ENCODE measurements at regions not wholly inside any gene's neighbourhood (a gene's known extent, or its start where the extent isn't known, plus 50 kb on each side); places are given as distances from the start of the nearest gene placed in this dataset.

DNA sequence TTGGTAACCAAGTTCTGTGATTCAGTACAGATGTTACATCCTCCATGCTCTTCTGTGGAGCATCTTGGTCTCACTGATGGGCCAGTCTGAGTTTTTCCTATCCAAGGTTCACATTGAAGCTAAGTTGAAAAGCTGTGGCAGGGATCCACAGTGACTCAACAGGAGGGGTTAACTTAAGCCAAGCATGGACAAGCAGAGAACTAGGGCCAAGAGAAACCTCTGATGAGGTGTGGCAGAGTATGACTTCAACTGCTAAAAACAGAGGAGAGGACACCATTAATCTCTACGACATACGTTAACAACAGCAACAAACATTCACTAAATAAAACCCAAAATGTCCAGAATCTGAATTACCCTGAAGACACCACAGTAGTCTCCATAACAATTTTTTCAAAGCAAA, 268.1 kb upstream of the UBE2E2 start:
- no peaks in the 10 kb centered on the region for H3K27me3 Mint-ChIP-seq
- H3K36me3 Mint-ChIP-seq = no peaks in the 10 kb centered on the region
- no peak overlapping the region for H3K27ac Mint-ChIP-seq
- H3K4me3 Mint-ChIP-seq = no peak overlapping the region
- H3K4me1 Mint-ChIP-seq (ENCODE audit: unreplicated experiment) = no peaks in the 10 kb centered on the region
- no peaks in the 10 kb centered on the region for H3K9me3 Mint-ChIP-seq
- DNase-seq (ENCODE audit: extremely low spot score, unreplicated experiment) = no peak
- TF ChIP-seq, protein P1, sequence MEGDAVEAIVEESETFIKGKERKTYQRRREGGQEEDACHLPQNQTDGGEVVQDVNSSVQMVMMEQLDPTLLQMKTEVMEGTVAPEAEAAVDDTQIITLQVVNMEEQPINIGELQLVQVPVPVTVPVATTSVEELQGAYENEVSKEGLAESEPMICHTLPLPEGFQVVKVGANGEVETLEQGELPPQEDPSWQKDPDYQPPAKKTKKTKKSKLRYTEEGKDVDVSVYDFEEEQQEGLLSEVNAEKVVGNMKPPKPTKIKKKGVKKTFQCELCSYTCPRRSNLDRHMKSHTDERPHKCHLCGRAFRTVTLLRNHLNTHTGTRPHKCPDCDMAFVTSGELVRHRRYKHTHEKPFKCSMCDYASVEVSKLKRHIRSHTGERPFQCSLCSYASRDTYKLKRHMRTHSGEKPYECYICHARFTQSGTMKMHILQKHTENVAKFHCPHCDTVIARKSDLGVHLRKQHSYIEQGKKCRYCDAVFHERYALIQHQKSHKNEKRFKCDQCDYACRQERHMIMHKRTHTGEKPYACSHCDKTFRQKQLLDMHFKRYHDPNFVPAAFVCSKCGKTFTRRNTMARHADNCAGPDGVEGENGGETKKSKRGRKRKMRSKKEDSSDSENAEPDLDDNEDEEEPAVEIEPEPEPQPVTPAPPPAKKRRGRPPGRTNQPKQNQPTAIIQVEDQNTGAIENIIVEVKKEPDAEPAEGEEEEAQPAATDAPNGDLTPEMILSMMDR (conservative IDR thresholded peaks at IDR 0.05) = no peak

DNA sequence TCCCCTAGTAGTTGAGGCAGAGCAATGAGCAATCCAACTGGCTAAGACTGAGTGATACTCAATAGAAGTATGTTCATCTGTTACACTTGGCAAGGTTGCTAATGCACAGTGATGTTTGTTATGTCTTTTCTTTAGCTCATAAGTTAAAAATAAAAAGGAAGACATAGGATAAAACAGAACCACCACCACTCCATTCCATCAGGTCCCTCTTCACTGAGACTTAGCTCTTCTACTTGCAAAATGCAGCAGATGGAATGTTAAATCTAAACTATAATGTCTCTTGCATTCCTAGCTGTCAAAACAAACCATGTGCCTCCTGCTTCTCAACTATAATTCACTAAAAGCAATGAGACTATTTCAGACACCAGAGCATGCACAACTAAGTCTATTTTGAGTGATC, 265.6 kb upstream of the UBE2E2 start:
- no peak overlapping the region for H3K27ac Mint-ChIP-seq
- peaks cover 4% of the 10 kb centered on the region for H3K27me3 Mint-ChIP-seq
- TF ChIP-seq, protein P1 (conservative IDR thresholded peaks at IDR 0.05) = no peak
- DNase-seq (ENCODE audit: extremely low spot score, unreplicated experiment) = no peak
- H3K4me1 Mint-ChIP-seq (ENCODE audit: unreplicated experiment) = no peaks in the 10 kb centered on the region
- H3K36me3 Mint-ChIP-seq = no peaks in the 10 kb centered on the region
- H3K9me3 Mint-ChIP-seq = peaks cover 12% of the 10 kb centered on the region
- H3K4me3 Mint-ChIP-seq = no peak overlapping the region

DNA sequence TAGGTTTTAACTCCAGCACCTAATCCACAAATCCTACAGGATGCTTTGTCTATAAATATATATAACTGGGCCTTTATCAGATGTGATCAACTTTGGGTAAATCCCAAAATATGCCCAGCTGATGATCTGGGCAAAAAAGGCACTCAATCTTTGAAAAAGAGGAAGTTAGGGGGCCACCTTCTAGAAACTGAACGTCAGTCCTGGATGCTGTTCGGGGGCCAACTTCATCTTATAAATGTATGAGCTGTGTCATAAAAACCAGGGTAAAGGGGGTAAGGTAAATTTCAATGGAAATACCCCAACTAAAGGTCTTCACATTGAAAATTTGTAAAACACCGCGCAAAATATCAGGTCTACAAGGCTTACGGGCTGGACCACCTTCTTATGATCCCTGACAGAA, 264.4 kb upstream of the UBE2E2 start:
- Mint-ChIP-seq H3K9me3 (peaks cover 12% of the 10 kb centered on the region), H3K27ac (no peak overlapping the region), H3K4me3 (no peak overlapping the region), H3K36me3 (no peaks in the 10 kb centered on the region), H3K4me1 (ENCODE audit: unreplicated experiment) (no peaks in the 10 kb centered on the region), H3K27me3 (peaks cover 4% of the 10 kb centered on the region)
- TF ChIP-seq, protein P1 (conservative IDR thresholded peaks at IDR 0.05) = no peak
- DNase-seq (ENCODE audit: extremely low spot score, unreplicated experiment) = no peak

DNA sequence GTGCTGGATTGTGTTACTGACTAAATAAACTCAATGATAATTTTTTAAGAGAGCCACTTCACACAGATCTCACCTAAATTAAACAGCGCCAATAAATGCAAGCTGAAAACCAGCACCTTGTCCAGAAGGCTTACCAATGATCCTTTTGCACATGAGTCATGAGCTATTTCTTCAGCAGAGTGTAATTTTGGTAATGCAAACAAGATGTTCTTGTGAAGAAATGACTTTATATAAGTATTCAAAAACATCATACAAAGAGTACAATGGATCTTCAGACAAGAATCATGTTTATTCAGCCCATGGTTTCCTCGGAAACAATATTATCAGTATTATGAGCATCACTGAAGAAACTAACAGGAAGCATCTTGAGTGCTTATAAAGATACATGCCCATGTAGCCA, 263.8 kb upstream of the UBE2E2 start:
- H3K4me3 Mint-ChIP-seq = no peak overlapping the region
- no peak for DNase-seq (ENCODE audit: extremely low spot score, unreplicated experiment)
- H3K9me3 Mint-ChIP-seq = peaks cover 12% of the 10 kb centered on the region

DNA sequence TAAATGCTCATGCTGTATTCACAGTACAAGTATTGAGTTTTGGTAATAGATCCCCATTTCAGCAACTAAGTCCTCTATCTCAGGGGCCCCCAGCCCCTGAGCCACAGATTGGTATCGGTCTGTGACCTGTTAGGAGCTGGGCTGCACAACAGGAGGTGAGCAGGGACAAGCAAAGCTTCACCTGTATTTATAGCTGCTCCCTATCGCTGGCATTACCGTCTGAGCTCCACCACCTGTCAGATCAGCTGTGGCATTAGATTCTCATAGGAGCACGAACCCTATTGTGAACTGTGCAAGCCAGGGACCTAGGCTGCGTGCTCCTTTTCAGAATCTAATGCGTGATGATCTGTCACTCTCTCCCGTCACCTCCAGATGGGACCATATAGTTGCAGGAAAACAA, 262.8 kb upstream of the UBE2E2 start:
- no peaks in the 10 kb centered on the region for H3K4me1 Mint-ChIP-seq (ENCODE audit: unreplicated experiment)
- no peaks in the 10 kb centered on the region for H3K36me3 Mint-ChIP-seq
- peaks cover 4% of the 10 kb centered on the region for H3K27me3 Mint-ChIP-seq
- TF ChIP-seq, protein P1 (conservative IDR thresholded peaks at IDR 0.05) = no peak
- no peak overlapping the region for H3K27ac Mint-ChIP-seq
- peaks cover 12% of the 10 kb centered on the region for H3K9me3 Mint-ChIP-seq
- DNase-seq (ENCODE audit: extremely low spot score, unreplicated experiment) = no peak
- H3K4me3 Mint-ChIP-seq = no peak overlapping the region

More for the DNA sequence above, 263.8 kb upstream of the UBE2E2 start:
- H3K4me1 Mint-ChIP-seq (ENCODE audit: unreplicated experiment) = no peaks in the 10 kb centered on the region
- no peaks in the 10 kb centered on the region for H3K36me3 Mint-ChIP-seq
- H3K27me3 Mint-ChIP-seq = peaks cover 4% of the 10 kb centered on the region
- TF ChIP-seq, protein P1 (conservative IDR thresholded peaks at IDR 0.05) = no peak
- no peak overlapping the region for H3K27ac Mint-ChIP-seq

DNA sequence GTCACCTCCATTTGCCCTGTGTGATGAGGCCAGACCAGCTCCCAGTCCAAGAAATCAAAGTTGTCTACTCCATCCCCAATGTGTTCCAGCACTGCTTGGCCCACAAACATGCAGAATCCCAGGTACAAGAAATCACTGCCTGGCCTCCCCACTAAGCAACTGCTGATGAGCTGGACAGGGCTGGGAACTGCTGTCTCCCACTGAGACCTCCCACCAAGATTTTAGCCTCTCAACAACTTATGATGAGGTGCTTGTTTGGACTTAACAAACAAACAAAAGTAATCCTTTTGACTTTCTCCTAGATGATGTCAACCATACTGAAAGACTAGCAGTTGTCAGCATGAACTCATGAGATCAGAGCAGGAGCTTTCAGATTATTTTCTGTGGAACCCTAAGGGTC, 260.1 kb upstream of the UBE2E2 start:
- H3K9me3 Mint-ChIP-seq = peaks cover 16% of the 10 kb centered on the region
- H3K27ac Mint-ChIP-seq = no peak overlapping the region
- TF ChIP-seq, protein P1 (conservative IDR thresholded peaks at IDR 0.05) = no peak
- no peak overlapping the region for H3K4me3 Mint-ChIP-seq
- H3K4me1 Mint-ChIP-seq (ENCODE audit: unreplicated experiment) = peaks cover 5% of the 10 kb centered on the region
- H3K27me3 Mint-ChIP-seq = peaks cover 4% of the 10 kb centered on the region
- DNase-seq (ENCODE audit: extremely low spot score, unreplicated experiment) = no peak
- H3K36me3 Mint-ChIP-seq = no peaks in the 10 kb centered on the region
